LNCaP clone FGC (cell line): ENCODE measurements at regions not wholly inside any gene's neighbourhood (a gene's known extent, or its start where the extent isn't known, plus 50 kb on each side); places are given as distances from the start of the nearest gene placed in this dataset.

ENCODE experiments used
- DNase-seq: peaks from one replicate; pipeline ENCODE4 v3.0.0-alpha.2; 2011; ENCODE audit warnings: low read depth
- H3K4me3 ChIP-seq: 2 replicates; pipeline ENCODE4 v1.5.1; 2011; ENCODE audit warnings: mild to moderate bottlenecking, low read depth, low read length, control low read depth
- TF ChIP-seq, protein P1 (sequence below): IDR thresholded peaks from 2 replicates; pipeline ENCODE4 v1.5.1; 2012; ENCODE audit warnings: mild to moderate bottlenecking; ENCODE audit not compliant: control insufficient read depth, insufficient read depth; ENCODE audit errors: extremely low read depth

DNA sequence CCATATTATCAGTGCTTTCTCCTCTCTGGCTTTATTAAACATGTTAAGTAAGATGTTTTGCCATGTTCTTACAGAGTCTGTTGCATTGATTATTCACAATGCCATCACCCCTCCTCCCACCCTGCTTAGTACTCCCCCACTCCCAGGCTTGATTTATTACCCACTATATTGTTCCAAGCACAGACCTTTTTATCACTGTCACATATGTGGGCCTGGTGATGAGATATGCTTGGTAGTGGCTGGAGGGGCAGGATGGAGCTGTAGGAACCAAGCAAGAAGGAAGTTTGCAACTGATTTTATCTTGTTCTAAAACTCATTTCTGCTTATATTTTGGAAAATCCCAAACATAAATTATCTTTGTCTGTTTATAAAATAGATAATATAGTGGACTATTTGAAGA is 748.2 kb upstream of the CELF4 start:
- no peak overlapping the region for H3K4me3 ChIP-seq
- TF ChIP-seq, protein P1, sequence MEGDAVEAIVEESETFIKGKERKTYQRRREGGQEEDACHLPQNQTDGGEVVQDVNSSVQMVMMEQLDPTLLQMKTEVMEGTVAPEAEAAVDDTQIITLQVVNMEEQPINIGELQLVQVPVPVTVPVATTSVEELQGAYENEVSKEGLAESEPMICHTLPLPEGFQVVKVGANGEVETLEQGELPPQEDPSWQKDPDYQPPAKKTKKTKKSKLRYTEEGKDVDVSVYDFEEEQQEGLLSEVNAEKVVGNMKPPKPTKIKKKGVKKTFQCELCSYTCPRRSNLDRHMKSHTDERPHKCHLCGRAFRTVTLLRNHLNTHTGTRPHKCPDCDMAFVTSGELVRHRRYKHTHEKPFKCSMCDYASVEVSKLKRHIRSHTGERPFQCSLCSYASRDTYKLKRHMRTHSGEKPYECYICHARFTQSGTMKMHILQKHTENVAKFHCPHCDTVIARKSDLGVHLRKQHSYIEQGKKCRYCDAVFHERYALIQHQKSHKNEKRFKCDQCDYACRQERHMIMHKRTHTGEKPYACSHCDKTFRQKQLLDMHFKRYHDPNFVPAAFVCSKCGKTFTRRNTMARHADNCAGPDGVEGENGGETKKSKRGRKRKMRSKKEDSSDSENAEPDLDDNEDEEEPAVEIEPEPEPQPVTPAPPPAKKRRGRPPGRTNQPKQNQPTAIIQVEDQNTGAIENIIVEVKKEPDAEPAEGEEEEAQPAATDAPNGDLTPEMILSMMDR: no peak

DNA sequence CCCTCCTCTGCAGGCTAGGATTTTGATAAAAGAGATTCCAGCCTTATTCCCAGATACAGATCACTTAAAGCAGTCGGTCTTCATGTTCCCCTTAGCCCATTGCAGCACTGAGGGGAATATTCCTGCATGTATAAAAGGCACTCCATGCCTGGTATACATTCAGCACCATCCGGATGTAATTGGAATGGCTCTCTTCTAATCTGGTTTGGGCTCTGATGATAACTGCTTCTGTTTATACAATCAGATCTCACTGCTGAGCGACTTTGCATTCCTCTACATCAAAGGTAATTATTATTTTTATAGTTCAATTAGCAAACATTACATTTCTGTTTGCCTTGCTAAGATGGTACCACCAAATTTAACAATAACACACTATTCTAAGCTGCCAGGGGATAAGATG is 746.9 kb upstream of the CELF4 start:
- TF ChIP-seq, protein P1: no peak
- H3K4me3 ChIP-seq: no peak overlapping the region
- DNase-seq: no peak

More for the DNA sequence above, 748.2 kb upstream of the CELF4 start:
- DNase-seq: no peak

DNA sequence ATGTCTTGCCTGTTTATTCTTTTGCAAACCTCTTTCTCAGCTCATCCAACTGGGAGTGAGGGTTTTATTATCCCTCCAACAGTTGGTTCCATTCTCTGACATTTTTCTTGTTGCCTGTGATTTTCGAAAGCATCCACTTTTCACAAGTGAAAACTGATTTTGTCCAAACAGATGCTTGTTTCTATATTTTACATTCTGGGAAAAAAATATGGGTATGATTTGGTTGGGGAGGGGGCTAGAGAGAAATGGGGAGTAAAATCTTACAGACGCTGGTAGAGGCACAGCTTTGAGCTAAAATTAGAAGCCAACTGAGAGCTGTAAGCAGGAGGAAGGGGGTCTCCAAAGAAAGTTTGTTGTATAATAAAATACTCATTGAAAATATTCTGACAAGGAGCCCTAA is 745.3 kb upstream of the CELF4 start:
- DNase-seq: no peak
- TF ChIP-seq, protein P1: no peak

DNA sequence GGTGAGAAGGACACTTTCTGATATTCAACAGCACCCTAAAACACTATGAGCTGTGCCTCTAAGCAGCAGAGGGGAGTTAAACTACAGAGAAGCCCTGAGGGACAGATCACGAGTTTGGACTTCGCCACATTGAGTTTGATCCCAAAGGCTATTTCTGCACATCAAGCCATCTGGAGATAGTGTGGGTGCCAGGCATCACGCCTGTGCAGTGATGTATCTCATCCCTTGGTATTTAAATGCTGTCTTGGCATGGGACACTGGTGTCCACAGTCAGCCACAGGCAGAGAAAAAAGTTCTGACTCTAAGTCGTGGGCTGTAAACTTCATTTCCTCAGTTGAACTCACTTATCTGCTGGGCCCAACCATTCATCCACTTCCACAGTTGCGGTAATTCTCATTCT is 742.3 kb upstream of the CELF4 start:
- TF ChIP-seq, protein P1: no peak
- no peak for DNase-seq
- no peak overlapping the region for H3K4me3 ChIP-seq

More for the DNA sequence above, 745.3 kb upstream of the CELF4 start:
- H3K4me3 ChIP-seq: no peak overlapping the region

DNA sequence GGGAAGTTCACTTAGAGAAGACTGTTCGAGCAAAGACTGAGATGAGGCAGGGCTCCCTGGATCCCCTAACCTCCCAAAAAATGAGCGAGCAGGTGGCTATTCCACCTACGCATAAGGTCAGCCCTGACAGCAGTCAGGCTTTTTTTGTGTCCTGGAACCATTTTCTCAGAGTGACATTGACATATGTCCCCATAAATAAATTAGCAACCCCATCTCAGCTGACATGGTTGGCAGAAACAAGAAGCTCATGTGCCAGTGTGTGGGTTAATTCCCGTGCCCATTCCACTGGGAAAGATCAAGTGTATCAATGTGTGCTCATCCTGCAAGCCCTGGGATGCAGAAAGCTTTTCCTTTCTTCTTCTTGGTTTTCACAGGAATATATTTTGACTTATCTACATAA is 740.4 kb upstream of the CELF4 start:
- TF ChIP-seq, protein P1: no peak
- no peak for DNase-seq
- no peak overlapping the region for H3K4me3 ChIP-seq

DNA sequence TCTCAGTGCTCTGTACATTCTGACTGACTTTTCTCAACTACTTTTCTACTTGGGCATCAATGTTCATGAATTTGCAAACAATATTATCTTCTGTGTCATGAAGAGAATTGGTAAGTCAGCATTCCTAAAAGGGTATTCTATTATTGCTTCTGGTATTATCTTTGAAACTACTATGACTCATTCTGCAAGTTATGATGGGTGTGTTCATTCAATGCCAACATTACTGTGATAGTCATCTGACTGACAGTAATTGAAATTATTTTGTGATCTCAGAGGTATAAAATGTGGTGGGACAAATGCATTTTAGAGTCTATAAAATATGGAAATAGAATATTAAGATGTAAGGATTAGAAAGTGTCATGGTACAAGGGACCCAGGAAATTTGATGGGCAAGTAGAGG is 736.0 kb upstream of the CELF4 start:
- TF ChIP-seq, protein P1: no peak
- DNase-seq: no peak
- H3K4me3 ChIP-seq: no peak overlapping the region

DNA sequence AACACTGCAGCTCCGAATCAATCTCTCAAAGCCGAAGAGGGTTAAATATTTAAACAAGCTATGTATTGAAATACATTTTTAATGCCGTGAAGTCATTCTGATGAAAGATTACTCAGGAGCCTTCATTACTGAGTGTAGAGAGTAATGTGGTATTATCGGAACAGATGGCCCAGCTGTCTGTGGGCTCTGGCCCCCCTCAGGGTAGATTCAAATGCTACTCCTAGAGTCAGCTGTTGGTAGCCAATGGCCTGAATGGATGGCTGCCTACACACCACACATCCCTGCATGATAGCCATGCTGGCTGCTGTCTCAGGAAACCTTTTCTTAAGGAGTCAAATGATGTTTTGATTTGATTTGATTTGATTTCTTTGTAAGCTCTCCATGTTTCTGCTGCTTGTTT is 732.3 kb upstream of the CELF4 start:
- TF ChIP-seq, protein P1: no peak
- H3K4me3 ChIP-seq: no peak overlapping the region
- no peak for DNase-seq
